ENCODE measurements at regions not wholly inside any gene's neighbourhood (a gene's known extent, or its start where the extent isn't known, plus 50 kb on each side); places are given as distances from the start of the nearest gene placed in this dataset.

DNA sequence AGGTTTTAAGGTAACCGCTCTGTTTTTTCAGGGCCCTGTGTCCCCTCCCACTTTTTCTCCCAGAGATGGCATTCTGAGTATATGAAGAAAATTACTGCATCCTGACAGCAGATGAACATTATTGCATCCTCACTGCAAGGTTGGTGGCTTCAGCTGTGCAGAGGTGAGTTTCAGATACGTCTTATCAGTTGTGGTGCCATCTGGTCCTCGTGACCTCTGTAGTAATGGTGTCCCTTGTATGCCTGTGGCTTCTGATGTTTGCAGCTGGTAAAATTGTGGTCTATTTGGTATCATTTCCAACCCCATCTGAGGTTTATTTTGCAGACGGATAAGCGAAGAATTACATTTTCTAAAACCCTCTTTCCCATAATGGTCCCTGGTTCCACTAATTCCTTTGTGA lies 417.0 kb downstream of the HS3ST3B1 start:
- TF ChIP-seq, protein P1, sequence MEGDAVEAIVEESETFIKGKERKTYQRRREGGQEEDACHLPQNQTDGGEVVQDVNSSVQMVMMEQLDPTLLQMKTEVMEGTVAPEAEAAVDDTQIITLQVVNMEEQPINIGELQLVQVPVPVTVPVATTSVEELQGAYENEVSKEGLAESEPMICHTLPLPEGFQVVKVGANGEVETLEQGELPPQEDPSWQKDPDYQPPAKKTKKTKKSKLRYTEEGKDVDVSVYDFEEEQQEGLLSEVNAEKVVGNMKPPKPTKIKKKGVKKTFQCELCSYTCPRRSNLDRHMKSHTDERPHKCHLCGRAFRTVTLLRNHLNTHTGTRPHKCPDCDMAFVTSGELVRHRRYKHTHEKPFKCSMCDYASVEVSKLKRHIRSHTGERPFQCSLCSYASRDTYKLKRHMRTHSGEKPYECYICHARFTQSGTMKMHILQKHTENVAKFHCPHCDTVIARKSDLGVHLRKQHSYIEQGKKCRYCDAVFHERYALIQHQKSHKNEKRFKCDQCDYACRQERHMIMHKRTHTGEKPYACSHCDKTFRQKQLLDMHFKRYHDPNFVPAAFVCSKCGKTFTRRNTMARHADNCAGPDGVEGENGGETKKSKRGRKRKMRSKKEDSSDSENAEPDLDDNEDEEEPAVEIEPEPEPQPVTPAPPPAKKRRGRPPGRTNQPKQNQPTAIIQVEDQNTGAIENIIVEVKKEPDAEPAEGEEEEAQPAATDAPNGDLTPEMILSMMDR (IDR thresholded peaks at IDR 0.05): no peak
- no peak for TF ChIP-seq EZH2 (IDR thresholded peaks at IDR 0.05)
